GM12892 (cell line): ENCODE measurements at regions not wholly inside any gene's neighbourhood (a gene's known extent, or its start where the extent isn't known, plus 50 kb on each side); places are given as distances from the start of the nearest gene placed in this dataset.

ENCODE experiments used
- DNase-seq: peaks from one replicate; pipeline ENCODE4 v3.0.0; 2011; ENCODE audit not compliant: insufficient read length
- FAIRE-seq: peaks from 2 replicates; lab custom pipeline; 2011; peaks lifted over from hg19 to GRCh38; lab: Jason Lieb, UNC
- POLR2A ChIP-seq: IDR thresholded peaks from 2 replicates; pipeline ENCODE4 v1.6.1; 2011; ENCODE audit warnings: low read depth, low read length, control low read depth
- POLR2AphosphoS5 ChIP-seq: IDR thresholded peaks from 2 replicates; pipeline ENCODE4 v1.6.1; 2011; ENCODE audit warnings: low read depth, low read length, control low read depth
- TAF1 ChIP-seq: IDR thresholded peaks from 2 replicates; pipeline ENCODE4 v1.6.1; 2011; ENCODE audit warnings: low read depth, mild to moderate bottlenecking, control low read depth, low read length, borderline replicate concordance

- TF ChIP-seq TAF1 (no peak), POLR2AphosphoS5 (no peak), POLR2A (no peak)
- FAIRE-seq (no peak), DNase-seq (no peak)
Measured at GRCh38 chr12:97200181-97200580, 262.4 kb upstream of the RMST start.

GRCh38 chr12:97203408-97203807, 259.2 kb upstream of the RMST start:
- DNase-seq (no peak), FAIRE-seq (no peak)
- TF ChIP-seq TAF1 (no peak), POLR2A (no peak), POLR2AphosphoS5 (no peak)

- FAIRE-seq (no peak), DNase-seq (no peak)
- no peak for TF ChIP-seq POLR2A
- TF ChIP-seq TAF1: no peak
- TF ChIP-seq POLR2AphosphoS5: no peak
Measured at GRCh38 chr12:97209997-97210396, 252.6 kb upstream of the RMST start.

- DNase-seq (no peak), FAIRE-seq (no peak)
- no peak for TF ChIP-seq POLR2AphosphoS5
- TF ChIP-seq TAF1: no peak
- TF ChIP-seq POLR2A: no peak
Measured at GRCh38 chr12:97211416-97211930, 251.1 kb upstream of the RMST start.

- DNase-seq (no peak), FAIRE-seq (no peak)
- TF ChIP-seq POLR2AphosphoS5 (no peak), TAF1 (no peak), POLR2A (no peak)
Measured at GRCh38 chr12:97216848-97217247, 245.8 kb upstream of the RMST start.

- TF ChIP-seq TAF1 (no peak), POLR2AphosphoS5 (no peak), POLR2A (no peak)
- FAIRE-seq: no peak
- DNase-seq: no peak
Measured at GRCh38 chr12:97222391-97222790, 240.2 kb upstream of the RMST start.

GRCh38 chr12:97223419-97223818, 239.2 kb upstream of the RMST start:
- no peak for DNase-seq
- no peak for TF ChIP-seq POLR2A
- TF ChIP-seq TAF1: no peak
- TF ChIP-seq POLR2AphosphoS5: no peak
- no peak for FAIRE-seq

- DNase-seq (no peak), FAIRE-seq (no peak)
- TF ChIP-seq TAF1 (no peak), POLR2A (no peak), POLR2AphosphoS5 (no peak)
Measured at GRCh38 chr12:97229004-97229403, 233.6 kb upstream of the RMST start.

- TF ChIP-seq POLR2AphosphoS5: no peak
- TF ChIP-seq POLR2A: no peak
- FAIRE-seq (no peak), DNase-seq (no peak)
Measured at GRCh38 chr12:97235102-97235501, 227.5 kb upstream of the RMST start.

GRCh38 chr12:97246368-97246767, 216.2 kb upstream of the RMST start:
- DNase-seq: no peak
- TF ChIP-seq POLR2A: no peak
- no peak for TF ChIP-seq TAF1
- TF ChIP-seq POLR2AphosphoS5: no peak

GRCh38 chr12:97250483-97250882, 212.1 kb upstream of the RMST start:
- TF ChIP-seq POLR2AphosphoS5: no peak
- no peak for TF ChIP-seq TAF1
- TF ChIP-seq POLR2A: no peak
- FAIRE-seq: no peak
- no peak for DNase-seq

More at GRCh38 chr12:97246368-97246767, 216.2 kb upstream of the RMST start:
- FAIRE-seq: no peak

GRCh38 chr12:97257726-97258125, 204.9 kb upstream of the RMST start:
- FAIRE-seq: no peak
- TF ChIP-seq POLR2A: no peak
- no peak for TF ChIP-seq POLR2AphosphoS5
- no peak for TF ChIP-seq TAF1
- no peak for DNase-seq
